ENCODE measurements at regions not wholly inside any gene's neighbourhood (a gene's known extent, or its start where the extent isn't known, plus 50 kb on each side); places are given as distances from the start of the nearest gene placed in this dataset.

- H3K4me3 ChIP-seq, result no peak overlapping the region
- H3K79me2 ChIP-seq (replicated peaks; ENCODE audit: insufficient read depth), result no peaks in the 10 kb centered on the region
- H4K20me1 ChIP-seq (replicated peaks; ENCODE audit: insufficient read depth), result no peaks in the 10 kb centered on the region
- no peak overlapping the region for H2AFZ ChIP-seq
- H3K9me2 ChIP-seq (ENCODE audit: insufficient read depth), result no peaks in the 10 kb centered on the region
- no peaks in the 10 kb centered on the region for H3K36me3 Mint-ChIP-seq (ENCODE audit: low read depth)
- H3K4me3 Mint-ChIP-seq, result no peak overlapping the region
- H3K27ac ChIP-seq (ENCODE audit: low read depth), result no peak overlapping the region
- no peaks in the 10 kb centered on the region for H3F3A ChIP-seq (replicated peaks; ENCODE audit: low read depth)
- DNase-seq (ENCODE audit: low spot score), result no peak
- no peak overlapping the region for H3K4me2 ChIP-seq
- peaks cover 16% of the 10 kb centered on the region for H3K4me1 Mint-ChIP-seq
- H3K4me1 ChIP-seq (ENCODE audit: insufficient read depth), result peaks cover 7% of the 10 kb centered on the region; the same call in 1 of the 2 replicates
- no peak overlapping the region for H3K27ac Mint-ChIP-seq
- no peaks in the 10 kb centered on the region for H3K9me3 Mint-ChIP-seq
- peaks cover 8% of the 10 kb centered on the region for H3K27me3 Mint-ChIP-seq (ENCODE audit: insufficient read depth, low read depth, poor library complexity)
- no peaks in the 10 kb centered on the region for H3K27me3 ChIP-seq (ENCODE audit: insufficient read depth)
- no peak for ATAC-seq
- TF ChIP-seq JUNB (IDR thresholded peaks at IDR 0.05; ENCODE audit: unreplicated experiment) (no peak), ZNF114 (CRISPR knock-in tag; IDR thresholded peaks at IDR 0.05) (no peak), NANOG (IDR thresholded peaks at IDR 0.05; ENCODE audit: borderline replicate concordance) (no peak), ZNF331 (CRISPR knock-in tag; IDR thresholded peaks at IDR 0.05; ENCODE audit: low read depth) (no peak), STAT1 (IDR thresholded peaks at IDR 0.05; ENCODE audit: unreplicated experiment) (no peak), REST (IDR thresholded peaks at IDR 0.05; ENCODE audit: unreplicated experiment) (no peak), POLR2AphosphoS5 (IDR thresholded peaks at IDR 0.05; ENCODE audit: low read depth) (no peak)
- no peaks in the 10 kb centered on the region for H3K36me3 ChIP-seq (ENCODE audit: insufficient read depth)
Observed at GRCh38 chr14:95464514-95464913, 51.9 kb downstream of the SYNE3 start.

GRCh38 chr14:95464103-95464502, 52.3 kb downstream of the SYNE3 start:
- H3K79me2 ChIP-seq (replicated peaks; ENCODE audit: insufficient read depth), result no peaks in the 10 kb centered on the region
- Mint-ChIP-seq H3K4me3 (no peak overlapping the region), H3K9me3 (no peaks in the 10 kb centered on the region), H3K27ac (no peak overlapping the region), H3K36me3 (ENCODE audit: low read depth) (no peaks in the 10 kb centered on the region), H3K27me3 (ENCODE audit: insufficient read depth, low read depth, poor library complexity) (peaks cover 8% of the 10 kb centered on the region), H3K4me1 (peaks cover 16% of the 10 kb centered on the region)
- no peaks in the 10 kb centered on the region for H3K9me2 ChIP-seq (ENCODE audit: insufficient read depth)
- H3K27me3 ChIP-seq (ENCODE audit: insufficient read depth), result no peaks in the 10 kb centered on the region
- no peak for DNase-seq (ENCODE audit: low spot score)
- ATAC-seq, result no peak
- no peaks in the 10 kb centered on the region for H3K36me3 ChIP-seq (ENCODE audit: insufficient read depth)
- no peak overlapping the region; the same call in 1 of the 2 replicates for H2AFZ ChIP-seq
- H3K4me3 ChIP-seq, result no peak overlapping the region
- H4K20me1 ChIP-seq (replicated peaks; ENCODE audit: insufficient read depth), result no peaks in the 10 kb centered on the region
- H3F3A ChIP-seq (replicated peaks; ENCODE audit: low read depth), result no peaks in the 10 kb centered on the region
- no peak overlapping the region for H3K4me2 ChIP-seq
- H3K4me1 ChIP-seq (ENCODE audit: insufficient read depth), result peaks cover 7% of the 10 kb centered on the region; the same call in 1 of the 2 replicates
- no peak overlapping the region for H3K27ac ChIP-seq (ENCODE audit: low read depth)
- TF ChIP-seq JUNB (IDR thresholded peaks at IDR 0.05; ENCODE audit: unreplicated experiment) (no peak), CREB1 (CRISPR knock-in tag; IDR thresholded peaks at IDR 0.05; ENCODE audit: low read depth) (no peak), ZNF331 (CRISPR knock-in tag; IDR thresholded peaks at IDR 0.05; ENCODE audit: low read depth) (no peak), EZH2 (IDR thresholded peaks at IDR 0.05; ENCODE audit: low read depth, unreplicated experiment) (no peak), NANOG (IDR thresholded peaks at IDR 0.05; ENCODE audit: borderline replicate concordance) (no peak), ZNF114 (CRISPR knock-in tag; IDR thresholded peaks at IDR 0.05) (no peak), CTCF (conservative IDR thresholded peaks at IDR 0.05; ENCODE audit: low read depth in 2 of 2) (no peak), EZH2phosphoT487 (IDR thresholded peaks at IDR 0.05; ENCODE audit: unreplicated experiment) (no peak)
